H1 (cell line): ENCODE measurements at regions not wholly inside any gene's neighbourhood (a gene's known extent, or its start where the extent isn't known, plus 50 kb on each side); places are given as distances from the start of the nearest gene placed in this dataset.

Experiments
- BACH1 ChIP-seq: IDR thresholded peaks from 2 replicates; pipeline ENCODE4 v1.6.1; 2012; ENCODE audit warnings: low read length, improper control_type of control experiment
- CBX5 ChIP-seq: fragments of 300-800, 300-1000 bp; sonication (generic); IDR thresholded peaks from 2 replicates; pipeline ENCODE4 v1.7.1; 2016; ENCODE audit warnings: antibody characterized with exemption, low read length, low read depth
- JUN ChIP-seq: IDR thresholded peaks from 2 replicates; pipeline ENCODE4 v1.6.1; 2011; ENCODE audit warnings: low read depth, mild to moderate bottlenecking, improper control_type of control experiment, low read length
- MAX ChIP-seq: IDR thresholded peaks from 2 replicates; pipeline ENCODE4 v1.6.1; 2012; ENCODE audit warnings: inconsistent platforms

- TF ChIP-seq BACH1 (no peak), MAX (no peak), JUN (no peak), CBX5 (no peak)
- TF ChIP-seq, all 59 proteins: peak for 0
Measured at GRCh38 chr5:53330491-53330890, 149.9 kb upstream of the FST start (continued).
